GM12864 (cell line): ENCODE measurements at regions not wholly inside any gene's neighbourhood (a gene's known extent, or its start where the extent isn't known, plus 50 kb on each side); places are given as distances from the start of the nearest gene placed in this dataset.

Experiments
- DNase-seq: peaks from one replicate; pipeline ENCODE4 v3.0.0-alpha.2; 2011; ENCODE audit warnings: low read depth
- H3K4me3 ChIP-seq: 2 replicates; pipeline ENCODE4 v1.5.1; 2011; ENCODE audit warnings: mild to moderate bottlenecking, low read depth, low read length, control low read depth
- TF ChIP-seq, protein P1 (sequence below): IDR thresholded peaks from 2 replicates; pipeline ENCODE4 v1.5.1; 2011; ENCODE audit warnings: low read depth, mild to moderate bottlenecking, moderate library complexity, low read length, control low read depth, inconsistent platforms; ENCODE audit errors: missing control alignments

GRCh38 chr2:104023306-104023705 is 830.6 kb upstream of the POU3F3 start:
- TF ChIP-seq, protein P1, sequence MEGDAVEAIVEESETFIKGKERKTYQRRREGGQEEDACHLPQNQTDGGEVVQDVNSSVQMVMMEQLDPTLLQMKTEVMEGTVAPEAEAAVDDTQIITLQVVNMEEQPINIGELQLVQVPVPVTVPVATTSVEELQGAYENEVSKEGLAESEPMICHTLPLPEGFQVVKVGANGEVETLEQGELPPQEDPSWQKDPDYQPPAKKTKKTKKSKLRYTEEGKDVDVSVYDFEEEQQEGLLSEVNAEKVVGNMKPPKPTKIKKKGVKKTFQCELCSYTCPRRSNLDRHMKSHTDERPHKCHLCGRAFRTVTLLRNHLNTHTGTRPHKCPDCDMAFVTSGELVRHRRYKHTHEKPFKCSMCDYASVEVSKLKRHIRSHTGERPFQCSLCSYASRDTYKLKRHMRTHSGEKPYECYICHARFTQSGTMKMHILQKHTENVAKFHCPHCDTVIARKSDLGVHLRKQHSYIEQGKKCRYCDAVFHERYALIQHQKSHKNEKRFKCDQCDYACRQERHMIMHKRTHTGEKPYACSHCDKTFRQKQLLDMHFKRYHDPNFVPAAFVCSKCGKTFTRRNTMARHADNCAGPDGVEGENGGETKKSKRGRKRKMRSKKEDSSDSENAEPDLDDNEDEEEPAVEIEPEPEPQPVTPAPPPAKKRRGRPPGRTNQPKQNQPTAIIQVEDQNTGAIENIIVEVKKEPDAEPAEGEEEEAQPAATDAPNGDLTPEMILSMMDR, result no peak

GRCh38 chr2:104023765-104024164 is 830.1 kb upstream of the POU3F3 start:
- no peak for DNase-seq
- no peak overlapping the region for H3K4me3 ChIP-seq
- TF ChIP-seq, protein P1, result no peak

More at GRCh38 chr2:104023306-104023705, 830.6 kb upstream of the POU3F3 start:
- no peak for DNase-seq
- H3K4me3 ChIP-seq, result no peak overlapping the region

GRCh38 chr2:104025295-104025694 is 828.6 kb upstream of the POU3F3 start:
- TF ChIP-seq, protein P1, result no peak
- H3K4me3 ChIP-seq, result no peak overlapping the region
- no peak for DNase-seq

DNA sequence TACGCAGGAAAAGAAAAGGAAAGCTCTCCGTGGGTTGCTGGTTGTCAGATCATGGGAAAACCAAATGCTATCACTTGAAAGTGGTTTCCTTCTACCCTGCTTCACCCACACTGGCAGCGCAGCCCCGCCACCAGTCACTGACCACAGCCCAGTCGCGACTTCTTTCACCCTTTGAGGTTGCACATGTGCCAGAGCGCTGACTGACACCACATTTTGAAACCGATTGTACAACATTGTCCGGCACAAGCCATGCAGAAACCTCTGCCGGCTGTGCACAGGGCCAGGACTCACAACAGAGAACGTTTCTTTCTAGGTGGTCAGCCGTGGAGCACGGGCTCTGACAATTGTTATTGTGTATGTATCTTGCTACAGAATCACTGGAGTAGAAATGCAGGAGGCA is 827.2 kb upstream of the POU3F3 start:
- no peak for DNase-seq
- TF ChIP-seq, protein P1, result no peak
- H3K4me3 ChIP-seq, result no peak overlapping the region

DNA sequence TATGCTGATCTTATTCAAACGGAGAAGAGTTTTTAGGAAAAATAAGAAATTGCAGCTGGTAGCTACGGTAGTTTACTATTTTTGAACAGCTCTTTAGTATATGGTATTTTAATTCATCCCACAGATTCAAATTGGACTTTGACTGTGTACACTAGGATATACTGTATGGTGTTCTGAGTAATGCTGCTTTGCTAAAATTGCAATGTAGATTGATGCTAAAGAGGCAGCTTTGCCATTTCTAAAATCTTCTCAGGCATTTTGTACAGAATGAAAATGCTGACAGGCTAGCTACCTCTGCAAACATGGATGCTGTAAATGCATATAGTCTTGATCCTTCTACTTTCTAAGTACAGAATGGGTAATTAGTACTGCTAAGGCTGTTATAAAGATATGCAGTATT is 826.6 kb upstream of the POU3F3 start:
- DNase-seq, result no peak
- TF ChIP-seq, protein P1, result no peak
- H3K4me3 ChIP-seq, result no peak overlapping the region

GRCh38 chr2:104028061-104028460 is 825.9 kb upstream of the POU3F3 start:
- H3K4me3 ChIP-seq, result no peak overlapping the region
- no peak for DNase-seq
- TF ChIP-seq, protein P1, result no peak

- DNase-seq, result no peak
- TF ChIP-seq, protein P1, result peak; percentile 35
Observed at GRCh38 chr2:104033399-104033798, 820.5 kb upstream of the POU3F3 start.

More at GRCh38 chr2:104033399-104033798, 820.5 kb upstream of the POU3F3 start:
- H3K4me3 ChIP-seq, result no peak overlapping the region
